WERI-Rb-1 (cell line): ENCODE measurements at regions not wholly inside any gene's neighbourhood (a gene's known extent, or its start where the extent isn't known, plus 50 kb on each side); places are given as distances from the start of the nearest gene placed in this dataset.

ENCODE experiments used
- DNase-seq: peaks from one replicate; pipeline ENCODE4 v3.0.0-alpha.2; 2020
- H3K27ac ChIP-seq: fragments of 250-450 bp; sonication (Bioruptor Pico); 2 replicates; pipeline ENCODE4 v1.5.1; 2020; ENCODE audit warnings: mild to moderate bottlenecking, moderate library complexity
- H3K27me3 ChIP-seq: fragments of 250-450 bp; sonication (Bioruptor Pico); 2 replicates; pipeline ENCODE4 v1.5.1; 2021; ENCODE audit warnings: mild to moderate bottlenecking, low read depth, moderate library complexity; ENCODE audit not compliant: insufficient read depth, severe bottlenecking
- H3K36me3 ChIP-seq: fragments of 250-450 bp; sonication (Bioruptor Pico); 2 replicates; pipeline ENCODE4 v1.5.1; 2020; ENCODE audit warnings: mild to moderate bottlenecking, moderate library complexity
- H3K4me3 ChIP-seq: 2 replicates; pipeline ENCODE4 v1.5.1; 2011; ENCODE audit warnings: low read depth, mild to moderate bottlenecking, control low read depth, low read length
- H3K9me3 ChIP-seq: fragments of 250-450 bp; sonication (Bioruptor Pico); 2 replicates; pipeline ENCODE4 v1.5.1; 2021; ENCODE audit warnings: mild to moderate bottlenecking, moderate library complexity; ENCODE audit not compliant: severe bottlenecking
- CTCF ChIP-seq: IDR thresholded peaks from 2 replicates; pipeline ENCODE4 v1.5.1; 2011; ENCODE audit warnings: low read depth, mild to moderate bottlenecking, control low read depth, inconsistent platforms, low read length

DNA sequence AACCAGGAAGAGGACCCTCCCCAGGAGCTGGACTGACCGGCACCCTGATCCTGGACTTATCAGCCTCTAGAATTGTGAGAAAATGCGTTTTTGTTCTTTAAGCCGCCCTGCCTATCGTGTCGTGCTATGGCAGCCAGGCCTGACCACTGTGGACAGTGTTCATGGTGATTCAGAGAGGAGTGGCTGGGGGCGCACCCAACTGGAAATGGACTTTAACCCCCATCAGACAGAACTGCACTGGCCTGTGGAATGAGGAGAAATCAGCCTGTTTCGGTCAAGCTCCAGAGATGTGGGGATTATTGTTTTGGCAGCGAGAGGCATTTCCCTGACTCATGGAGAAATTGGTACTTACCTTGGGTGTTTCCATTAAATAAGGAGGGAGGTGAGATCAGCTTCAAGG lies 1437.8 kb downstream of the BRD1 start:
- no peak for TF ChIP-seq CTCF
- DNase-seq, result no peak
- H3K9me3 ChIP-seq, result peaks cover 2% of the 10 kb centered on the region
- H3K27ac ChIP-seq, result no peak overlapping the region
- H3K4me3 ChIP-seq, result no peak overlapping the region
- no peaks in the 10 kb centered on the region for H3K27me3 ChIP-seq
- no peaks in the 10 kb centered on the region for H3K36me3 ChIP-seq

DNA sequence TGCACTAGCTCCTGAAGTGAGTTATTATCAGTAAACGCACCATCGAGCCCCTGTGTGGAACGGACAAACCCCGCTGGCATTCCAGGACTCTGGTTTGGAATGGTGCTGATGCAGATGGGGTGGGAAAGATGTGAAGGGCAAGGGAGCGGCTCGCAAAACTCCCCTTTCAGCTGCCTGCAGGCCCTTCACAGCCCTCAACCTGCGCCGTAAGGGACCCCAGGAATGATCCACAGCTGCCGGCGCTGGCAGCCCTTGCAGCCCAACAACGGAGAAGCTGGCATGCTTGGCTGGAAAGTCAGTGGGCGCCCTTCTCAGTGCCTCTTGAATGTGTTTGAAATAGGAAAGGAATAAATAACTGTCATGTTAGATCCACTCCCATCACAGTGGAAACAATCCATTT lies 1445.5 kb downstream of the BRD1 start:
- Histone ChIP-seq H3K9me3 (peaks cover 2% of the 10 kb centered on the region), H3K4me3 (no peak overlapping the region), H3K27ac (no peak overlapping the region), H3K27me3 (no peaks in the 10 kb centered on the region), H3K36me3 (no peaks in the 10 kb centered on the region)
- TF ChIP-seq CTCF, result no peak
- DNase-seq, result no peak

- Histone ChIP-seq H3K9me3 (no peaks in the 10 kb centered on the region), H3K36me3 (no peaks in the 10 kb centered on the region), H3K27ac (no peak overlapping the region), H3K27me3 (no peaks in the 10 kb centered on the region), H3K4me3 (no peak overlapping the region)
- TF ChIP-seq CTCF, result no peak
- DNase-seq, result no peak
Observed at GRCh38 chr22:48380016-48380665, 1447.5 kb downstream of the BRD1 start.

DNA sequence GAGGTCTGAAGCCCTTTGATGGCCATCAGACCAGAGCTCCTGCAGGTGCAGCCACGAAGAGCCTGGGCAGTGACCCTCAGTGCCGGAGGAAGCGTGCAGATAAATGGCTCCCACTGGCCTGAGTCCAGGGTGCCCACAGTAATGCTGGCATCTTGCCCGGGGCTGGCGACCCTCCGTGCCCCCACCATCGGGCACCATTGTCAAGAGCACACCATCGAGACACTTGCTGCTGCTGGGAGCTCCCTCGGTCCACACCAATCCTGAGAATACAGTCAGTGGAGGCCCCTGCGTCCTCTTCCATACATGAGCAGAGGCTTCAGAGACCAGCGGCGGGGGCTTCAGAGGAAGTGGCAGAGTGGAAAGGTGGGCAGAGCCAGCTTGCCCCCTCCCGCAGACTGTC lies 1448.3 kb downstream of the BRD1 start:
- no peaks in the 10 kb centered on the region for H3K36me3 ChIP-seq
- no peak overlapping the region for H3K27ac ChIP-seq
- H3K4me3 ChIP-seq, result no peak overlapping the region
- no peak for TF ChIP-seq CTCF
- H3K9me3 ChIP-seq, result no peaks in the 10 kb centered on the region
- H3K27me3 ChIP-seq, result no peaks in the 10 kb centered on the region
- no peak for DNase-seq

- no peak for TF ChIP-seq CTCF
- no peaks in the 10 kb centered on the region for H3K36me3 ChIP-seq
- H3K27ac ChIP-seq, result no peak overlapping the region
- no peaks in the 10 kb centered on the region for H3K27me3 ChIP-seq
- no peak overlapping the region for H3K4me3 ChIP-seq
- H3K9me3 ChIP-seq, result no peaks in the 10 kb centered on the region
- DNase-seq, result no peak
Observed at GRCh38 chr22:48378673-48379072, 1449.0 kb downstream of the BRD1 start.
